Lower leg skin (tissue), 3 donors: ENCODE measurements at regions not wholly inside any gene's neighbourhood (a gene's known extent, or its start where the extent isn't known, plus 50 kb on each side); places are given as distances from the start of the nearest gene placed in this dataset.

Experiments
- CTCF ChIP-seq, 3 donors: fragments of 450-650 bp; IDR thresholded peaks; one replicate each; pipeline ENCODE4 v1.5.1; 2016; ENCODE audit warnings: antibody characterized with exemption in 3 of 3, mild to moderate bottlenecking in 3 of 3, moderate library complexity in 2 of 3
- POLR2A ChIP-seq, 2 donors: fragments of 450-650 bp; IDR thresholded peaks; one replicate each; pipeline ENCODE4 v1.6.1; 2016 to 2017; ENCODE audit warnings: antibody characterized with exemption in 2 of 2, mild to moderate bottlenecking in 1 of 2, moderate library complexity in 1 of 2

GRCh38 chr20:39309458-39309857, 347.3 kb downstream of the DHX35 start:
- no peak for TF ChIP-seq CTCF (IDR thresholded peaks at IDR 0.05)
- TF ChIP-seq POLR2A (IDR thresholded peaks at IDR 0.05) = no peak
